A673 (cell line): ENCODE measurements at regions not wholly inside any gene's neighbourhood (a gene's known extent, or its start where the extent isn't known, plus 50 kb on each side); places are given as distances from the start of the nearest gene placed in this dataset.
"Not testable (repeated sequence)": the region's sequence is repeated elsewhere in the genome, so short reads cannot be mapped to it uniquely, and the experiment has no call there.

ENCODE experiments used
- EZH2 ChIP-seq: fragments of 200-600 bp; sonication (generic); IDR thresholded peaks from 2 replicates; pipeline ENCODE4 v1.6.1; 2017; ENCODE audit warnings: borderline replicate concordance, low read depth, mild to moderate bottlenecking, mixed read lengths, antibody characterized with exemption, low read length; ENCODE audit not compliant: poor library complexity, severe bottlenecking
- TF ChIP-seq, protein P1 (sequence below): fragments of 300-800, 200-600 bp; sonication (generic); conservative IDR thresholded peaks from 2 replicates; pipeline ENCODE4 v1.5.1; 2017; ENCODE audit warnings: low read depth, mild to moderate bottlenecking, antibody characterized with exemption, low read length, moderate library complexity, mixed read lengths

DNA sequence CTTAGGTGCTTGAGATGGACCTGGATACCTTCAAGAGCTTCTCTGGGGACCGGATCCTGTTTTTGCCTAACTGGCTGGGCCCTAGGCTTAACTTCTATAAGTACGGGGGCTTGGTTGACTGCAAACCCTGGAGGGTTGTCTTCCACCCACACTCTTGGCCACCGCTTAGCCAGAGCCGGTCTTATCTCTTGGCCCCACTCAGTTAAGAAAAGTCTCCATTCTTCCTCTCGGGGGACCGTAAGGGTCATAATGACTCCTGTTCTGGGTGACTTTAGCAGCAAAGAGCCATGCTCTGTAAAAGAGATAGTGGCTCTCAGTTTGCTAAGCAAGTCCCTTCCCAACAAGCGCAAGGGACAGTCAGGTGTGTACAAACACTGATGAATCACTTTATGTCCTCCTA is 153.2 kb downstream of the UNC93B1 start:
- TF ChIP-seq, protein P1, sequence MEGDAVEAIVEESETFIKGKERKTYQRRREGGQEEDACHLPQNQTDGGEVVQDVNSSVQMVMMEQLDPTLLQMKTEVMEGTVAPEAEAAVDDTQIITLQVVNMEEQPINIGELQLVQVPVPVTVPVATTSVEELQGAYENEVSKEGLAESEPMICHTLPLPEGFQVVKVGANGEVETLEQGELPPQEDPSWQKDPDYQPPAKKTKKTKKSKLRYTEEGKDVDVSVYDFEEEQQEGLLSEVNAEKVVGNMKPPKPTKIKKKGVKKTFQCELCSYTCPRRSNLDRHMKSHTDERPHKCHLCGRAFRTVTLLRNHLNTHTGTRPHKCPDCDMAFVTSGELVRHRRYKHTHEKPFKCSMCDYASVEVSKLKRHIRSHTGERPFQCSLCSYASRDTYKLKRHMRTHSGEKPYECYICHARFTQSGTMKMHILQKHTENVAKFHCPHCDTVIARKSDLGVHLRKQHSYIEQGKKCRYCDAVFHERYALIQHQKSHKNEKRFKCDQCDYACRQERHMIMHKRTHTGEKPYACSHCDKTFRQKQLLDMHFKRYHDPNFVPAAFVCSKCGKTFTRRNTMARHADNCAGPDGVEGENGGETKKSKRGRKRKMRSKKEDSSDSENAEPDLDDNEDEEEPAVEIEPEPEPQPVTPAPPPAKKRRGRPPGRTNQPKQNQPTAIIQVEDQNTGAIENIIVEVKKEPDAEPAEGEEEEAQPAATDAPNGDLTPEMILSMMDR, result not testable (repeated sequence)
- TF ChIP-seq EZH2, result not testable (repeated sequence)
